Uterus (tissue), 2 donors: ENCODE measurements at regions not wholly inside any gene's neighbourhood (a gene's known extent, or its start where the extent isn't known, plus 50 kb on each side); places are given as distances from the start of the nearest gene placed in this dataset.
"Not testable (repeated sequence)": the region's sequence is repeated elsewhere in the genome, so short reads cannot be mapped to it uniquely, and the experiment has no call there.

Experiments
- CTCF ChIP-seq, 4 experiments: fragments of 200-600 bp in 2 of 4; fragments of 450-650 bp in 2 of 4; sonication (generic) in 2 of 4; IDR thresholded peaks; one replicate each; pipeline ENCODE4 v1.5.1; 2016 to 2019; ENCODE audit warnings: antibody characterized with exemption in 4 of 4, mild to moderate bottlenecking in 2 of 4, moderate library complexity in 1 of 4
- POLR2A ChIP-seq, 2 donors: fragments of 450-650 bp; IDR thresholded peaks; one replicate each; pipeline ENCODE4 v1.6.1; 2016; ENCODE audit warnings: antibody characterized with exemption in 2 of 2, mild to moderate bottlenecking in 1 of 2, moderate library complexity in 1 of 2

- not testable (repeated sequence) for TF ChIP-seq POLR2A, CTCF (IDR thresholded peaks at IDR 0.05)
Measured at GRCh38 chr2:82737965-82738364, 1721.1 kb downstream of the SUCLG1 start.
